SU-DHL-6 (cell line): ENCODE measurements at regions not wholly inside any gene's neighbourhood (a gene's known extent, or its start where the extent isn't known, plus 50 kb on each side); places are given as distances from the start of the nearest gene placed in this dataset.

Experiments
- H2AFZ ChIP-seq: fragments of 200-600 bp; sonication (generic); 2 replicates; pipeline ENCODE4 v1.6.1; 2014; ENCODE audit warnings: low read depth, mild to moderate bottlenecking, moderate library complexity, mixed read lengths, antibody characterized with exemption, low read length; ENCODE audit not compliant: severe bottlenecking
- H3F3A ChIP-seq: fragments of 200-600 bp; shearing (Covaris generic); 2 replicates; pipeline ENCODE4 v1.6.0; 2016; ENCODE audit warnings: antibody characterized with exemption, mild to moderate bottlenecking; ENCODE audit not compliant: insufficient read depth
- H3K27ac ChIP-seq: fragments of 200-600 bp; sonication (generic); 2 replicates; pipeline ENCODE4 v1.5.1; 2016; ENCODE audit warnings: low read depth, mild to moderate bottlenecking, low read length, moderate library complexity, mixed read lengths
- H3K27me3 ChIP-seq: fragments of 200-600 bp; sonication (generic), shearing (Covaris generic); 2 replicates; pipeline ENCODE4 v1.6.0; 2014; ENCODE audit warnings: mild to moderate bottlenecking, low read length
- H3K36me3 ChIP-seq: fragments of 200-600 bp; sonication (generic); 2 replicates; pipeline ENCODE4 v1.6.1; 2014; ENCODE audit warnings: mild to moderate bottlenecking, low read length, mixed read lengths
- H3K4me2 ChIP-seq: fragments of 300-600, 200-600 bp; shearing (Covaris generic), sonication (generic); 2 replicates; pipeline ENCODE4 v1.6.0; 2014; ENCODE audit warnings: low read length, low read depth, mild to moderate bottlenecking; ENCODE audit not compliant: poor library complexity, severe bottlenecking
- H3K4me3 ChIP-seq: fragments of 200-600 bp; sonication (generic); 2 replicates; pipeline ENCODE4 v1.5.1; 2014; ENCODE audit warnings: antibody characterized with exemption, low read length, mild to moderate bottlenecking, mixed read lengths; ENCODE audit not compliant: insufficient read depth, poor library complexity, severe bottlenecking
- H3K79me2 ChIP-seq: fragments of 200-600 bp; sonication (generic); 2 replicates; pipeline ENCODE4 v1.6.1; 2014; ENCODE audit warnings: mild to moderate bottlenecking, low read length, moderate library complexity; ENCODE audit not compliant: insufficient read depth
- H3K9ac ChIP-seq: fragments of 200-600 bp; sonication (generic); 2 replicates; pipeline ENCODE4 v1.7.0; 2014; ENCODE audit warnings: mild to moderate bottlenecking, low read length
- H3K9me2 ChIP-seq: fragments of 200-600 bp; sonication (generic); replicated peaks from 2 replicates; pipeline ENCODE4 v1.6.1; 2014; ENCODE audit warnings: low read length; ENCODE audit not compliant: insufficient read depth
- H3K9me3 ChIP-seq: fragments of 200-600 bp; sonication (generic); 2 replicates; pipeline ENCODE4 v1.6.1; 2014; ENCODE audit warnings: low read length, mixed read lengths; ENCODE audit not compliant: insufficient read depth
- H4K20me1 ChIP-seq: fragments of 200-600 bp; sonication (generic); 2 replicates; pipeline ENCODE4 v1.6.1; 2014; ENCODE audit warnings: low read depth, mild to moderate bottlenecking, antibody characterized with exemption, low read length, moderate library complexity, mixed read lengths
- EZH2phosphoT487 ChIP-seq: fragments of 200-600 bp; sonication (generic), shearing (Covaris generic); conservative IDR thresholded peaks from 2 replicates; pipeline ENCODE4 v1.6.1; 2018; ENCODE audit warnings: mild to moderate bottlenecking, antibody characterized with exemption, low read length, moderate library complexity, mixed read lengths
- TF ChIP-seq, protein P1 (sequence below): fragments of 200-600 bp; sonication (generic); IDR thresholded peaks from one replicate; pipeline ENCODE4 v1.5.1; 2017; ENCODE audit warnings: antibody characterized with exemption, mild to moderate bottlenecking, low read length, moderate library complexity; ENCODE audit not compliant: insufficient read depth, poor library complexity, severe bottlenecking

DNA sequence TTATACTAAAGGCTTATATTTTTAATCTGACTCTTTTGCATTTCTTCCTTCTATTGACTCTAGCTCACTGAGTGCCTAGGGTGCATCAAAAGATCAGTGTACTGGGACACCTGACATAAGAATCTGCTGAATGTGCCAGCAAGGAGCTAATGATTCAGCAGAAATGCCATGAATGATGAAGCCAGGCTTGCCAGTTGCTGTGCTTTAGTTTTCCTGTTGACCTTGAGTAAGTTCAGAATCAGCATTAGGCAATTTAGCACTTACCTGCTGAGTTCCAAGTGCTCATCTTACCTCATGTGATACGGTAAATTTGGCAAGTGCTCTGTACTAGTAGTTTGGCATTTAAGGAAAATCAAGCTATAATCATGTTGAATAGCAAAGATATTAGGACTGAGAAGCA lies 523.2 kb upstream of the B3GALT2 start:
- no peaks in the 10 kb centered on the region for H3K79me2 ChIP-seq
- H4K20me1 ChIP-seq: no peaks in the 10 kb centered on the region
- no peaks in the 10 kb centered on the region for H3K9me2 ChIP-seq
- H3K4me3 ChIP-seq: no peak overlapping the region
- no peak overlapping the region for H2AFZ ChIP-seq
- no peak for TF ChIP-seq EZH2phosphoT487
- TF ChIP-seq, protein P1, sequence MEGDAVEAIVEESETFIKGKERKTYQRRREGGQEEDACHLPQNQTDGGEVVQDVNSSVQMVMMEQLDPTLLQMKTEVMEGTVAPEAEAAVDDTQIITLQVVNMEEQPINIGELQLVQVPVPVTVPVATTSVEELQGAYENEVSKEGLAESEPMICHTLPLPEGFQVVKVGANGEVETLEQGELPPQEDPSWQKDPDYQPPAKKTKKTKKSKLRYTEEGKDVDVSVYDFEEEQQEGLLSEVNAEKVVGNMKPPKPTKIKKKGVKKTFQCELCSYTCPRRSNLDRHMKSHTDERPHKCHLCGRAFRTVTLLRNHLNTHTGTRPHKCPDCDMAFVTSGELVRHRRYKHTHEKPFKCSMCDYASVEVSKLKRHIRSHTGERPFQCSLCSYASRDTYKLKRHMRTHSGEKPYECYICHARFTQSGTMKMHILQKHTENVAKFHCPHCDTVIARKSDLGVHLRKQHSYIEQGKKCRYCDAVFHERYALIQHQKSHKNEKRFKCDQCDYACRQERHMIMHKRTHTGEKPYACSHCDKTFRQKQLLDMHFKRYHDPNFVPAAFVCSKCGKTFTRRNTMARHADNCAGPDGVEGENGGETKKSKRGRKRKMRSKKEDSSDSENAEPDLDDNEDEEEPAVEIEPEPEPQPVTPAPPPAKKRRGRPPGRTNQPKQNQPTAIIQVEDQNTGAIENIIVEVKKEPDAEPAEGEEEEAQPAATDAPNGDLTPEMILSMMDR: no peak
- no peak overlapping the region for H3K27ac ChIP-seq
- no peak overlapping the region for H3K9ac ChIP-seq
- H3K36me3 ChIP-seq: no peaks in the 10 kb centered on the region
- H3F3A ChIP-seq: no peaks in the 10 kb centered on the region
- no peaks in the 10 kb centered on the region for H3K27me3 ChIP-seq
- no peaks in the 10 kb centered on the region for H3K9me3 ChIP-seq
- H3K4me2 ChIP-seq: no peak overlapping the region

GRCh38 chr1:193707271-193708021 lies 521.0 kb upstream of the B3GALT2 start:
- no peak overlapping the region for H3K27ac ChIP-seq
- no peaks in the 10 kb centered on the region for H3K27me3 ChIP-seq
- no peaks in the 10 kb centered on the region for H3K9me2 ChIP-seq
- H3K4me3 ChIP-seq: no peak overlapping the region
- no peak overlapping the region for H2AFZ ChIP-seq
- no peaks in the 10 kb centered on the region for H3K9me3 ChIP-seq
- no peaks in the 10 kb centered on the region for H3F3A ChIP-seq
- H3K36me3 ChIP-seq: no peaks in the 10 kb centered on the region
- H3K9ac ChIP-seq: no peak overlapping the region
- TF ChIP-seq, protein P1: no peak
- no peak for TF ChIP-seq EZH2phosphoT487
- H3K4me2 ChIP-seq: no peak overlapping the region
- H3K79me2 ChIP-seq: no peaks in the 10 kb centered on the region
- no peaks in the 10 kb centered on the region for H4K20me1 ChIP-seq

DNA sequence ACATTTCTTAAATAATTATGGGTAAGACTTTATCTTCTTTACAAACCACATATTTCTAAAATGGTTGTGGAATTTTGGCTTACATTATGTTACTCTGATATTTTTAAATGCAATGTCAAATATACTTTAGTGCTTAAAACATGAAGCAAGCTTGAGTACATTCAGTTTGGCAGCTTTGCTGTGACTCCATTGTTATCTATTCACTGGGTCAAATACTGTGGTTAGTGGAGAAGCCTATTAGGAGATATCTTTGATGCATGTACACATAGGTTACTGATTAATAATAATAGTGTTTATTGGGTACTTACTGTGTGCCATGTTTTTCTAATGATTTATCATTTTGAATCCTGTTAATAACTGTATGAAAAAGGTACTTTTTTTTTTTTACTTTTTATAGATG lies 520.4 kb upstream of the B3GALT2 start:
- TF ChIP-seq, protein P1: no peak
- TF ChIP-seq EZH2phosphoT487: no peak

More for the DNA sequence above, 520.4 kb upstream of the B3GALT2 start:
- no peaks in the 10 kb centered on the region for H3K79me2 ChIP-seq
- H3F3A ChIP-seq: no peaks in the 10 kb centered on the region
- H3K4me2 ChIP-seq: no peak overlapping the region
- H4K20me1 ChIP-seq: no peaks in the 10 kb centered on the region
- H3K27me3 ChIP-seq: no peaks in the 10 kb centered on the region
- no peaks in the 10 kb centered on the region for H3K36me3 ChIP-seq
- no peak overlapping the region for H3K27ac ChIP-seq
- H3K9ac ChIP-seq: no peak overlapping the region
- H2AFZ ChIP-seq: no peak overlapping the region
- H3K9me2 ChIP-seq: no peaks in the 10 kb centered on the region
- no peaks in the 10 kb centered on the region for H3K9me3 ChIP-seq
- no peak overlapping the region for H3K4me3 ChIP-seq
